Upper lobe of left lung (tissue), 6 donors: ENCODE measurements at regions not wholly inside any gene's neighbourhood (a gene's known extent, or its start where the extent isn't known, plus 50 kb on each side); places are given as distances from the start of the nearest gene placed in this dataset.
A peak's percentile ranks its signal among the peaks of the same experiment; 100 is the strongest.

Experiments
- ATAC-seq, 2 donors: fragments of 200-7000 bp; cut with Tn5 transposase; one replicate each; pipeline ENCODE4 v1.9.1; 2022; ENCODE audit warnings: mild to moderate bottlenecking in 2 of 2, moderate library complexity in 2 of 2; ENCODE audit not compliant: low FRiP score in 2 of 2
- DNase-seq, 2 donors: peaks; one replicate each; pipeline ENCODE4 v3.0.0-alpha.2; 2019 to 2020
- H3K27ac ChIP-seq, 4 donors: fragments of 200-600 bp; sonication (generic); one replicate each; pipeline ENCODE4 v1.5.1; 2016 to 2019
- H3K27me3 ChIP-seq, 4 donors: fragments of 200-600 bp; sonication (generic); one replicate each; pipeline ENCODE4 v1.5.1; 2017 to 2019
- H3K36me3 ChIP-seq, 4 donors: fragments of 200-600 bp; sonication (generic); one replicate each; pipeline ENCODE4 v1.5.1; 2016 to 2019
- H3K4me1 ChIP-seq, 4 donors: fragments of 200-600 bp; sonication (generic); one replicate each; pipeline ENCODE4 v1.5.1; 2018 to 2019
- H3K4me3 ChIP-seq, 4 donors: fragments of 200-600 bp; sonication (generic); one replicate each; pipeline ENCODE4 v1.5.1; 2017 to 2019; ENCODE audit warnings: mild to moderate bottlenecking in 2 of 4, moderate library complexity in 1 of 4
- H3K9me3 ChIP-seq, 4 donors: fragments of 200-600 bp; sonication (generic); one replicate each; pipeline ENCODE4 v1.5.1; 2018 to 2019
- EP300 ChIP-seq, 4 donors: sonication (generic); formaldehyde crosslinking; IDR thresholded peaks; one replicate each; pipeline ENCODE4 v1.5.1; 2017; ENCODE audit warnings: antibody characterized with exemption in 4 of 4, control low read depth in 2 of 4
- POLR2A ChIP-seq, 4 donors: fragments of 450-650 bp; IDR thresholded peaks; one replicate each; pipeline ENCODE4 v1.5.1; 2016 to 2017; ENCODE audit warnings: antibody characterized with exemption in 4 of 4, mild to moderate bottlenecking in 2 of 4
- POLR2AphosphoS5 ChIP-seq, 2 donors: sonication (generic); formaldehyde crosslinking; IDR thresholded peaks; one replicate each; pipeline ENCODE4 v1.5.1; 2017; ENCODE audit warnings: antibody characterized with exemption in 2 of 2
- WGBS, 2 donors: methylation state at CpG; one replicate each; pipeline ENCODE4 v1.1.5; 2017 to 2018; 5-methylcytosine and 5-hydroxymethylcytosine counted together
- small RNA-seq, 4 donors: library from RNA; depleted of rRNA; stranded (forward); fragments of <200 nt; gene quantifications; one replicate each; pipeline ENCODE3, GENCODE V24; 2016
- TF ChIP-seq, protein P1 (sequence below), 6 experiments: fragments of 450-650 bp in 4 of 6; fragments of 200-600 bp in 2 of 6; sonication (generic) in 2 of 6; IDR thresholded peaks; one replicate each; pipeline ENCODE4 v1.5.1; 2016 to 2019; ENCODE audit warnings: antibody characterized with exemption in 6 of 6
- donor health status: DM: no; HTN: no; CAD: no; lungs with moderate emphysema.
- donor health status: DM: no; HTN: yes; CAD: no; lungs with severe emphysema.

DNA sequence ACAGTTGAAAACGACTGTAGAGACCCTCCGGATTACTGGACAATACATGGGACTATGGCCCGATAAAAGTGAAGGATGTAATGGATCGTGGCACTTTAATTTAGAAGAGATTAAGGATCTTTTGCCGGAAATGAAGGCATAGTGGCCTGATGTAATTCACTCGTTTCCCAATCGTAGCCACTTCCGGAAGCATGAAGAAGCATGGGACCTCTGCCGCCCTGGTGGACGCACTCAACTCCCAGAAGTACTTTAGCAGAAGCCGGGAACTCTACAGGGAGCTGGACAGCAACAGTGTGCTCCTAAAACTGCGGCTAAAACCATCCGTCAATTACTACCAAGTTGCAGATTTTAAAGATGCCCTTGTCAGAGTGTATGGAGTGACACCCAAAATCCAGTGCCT lies 59.6 kb upstream of the NUPR2 start:
- DNase-seq, result no peak
- peak in 1 of 2 donors; percentile 8 for ATAC-seq
- no peaks in the 10 kb centered on the region for H3K27me3 ChIP-seq
- no peak for TF ChIP-seq POLR2AphosphoS5 (IDR thresholded peaks at IDR 0.05)
- TF ChIP-seq EP300 (IDR thresholded peaks at IDR 0.05), result no peak
- no peak for TF ChIP-seq POLR2A (IDR thresholded peaks at IDR 0.05)
- TF ChIP-seq, protein P1, sequence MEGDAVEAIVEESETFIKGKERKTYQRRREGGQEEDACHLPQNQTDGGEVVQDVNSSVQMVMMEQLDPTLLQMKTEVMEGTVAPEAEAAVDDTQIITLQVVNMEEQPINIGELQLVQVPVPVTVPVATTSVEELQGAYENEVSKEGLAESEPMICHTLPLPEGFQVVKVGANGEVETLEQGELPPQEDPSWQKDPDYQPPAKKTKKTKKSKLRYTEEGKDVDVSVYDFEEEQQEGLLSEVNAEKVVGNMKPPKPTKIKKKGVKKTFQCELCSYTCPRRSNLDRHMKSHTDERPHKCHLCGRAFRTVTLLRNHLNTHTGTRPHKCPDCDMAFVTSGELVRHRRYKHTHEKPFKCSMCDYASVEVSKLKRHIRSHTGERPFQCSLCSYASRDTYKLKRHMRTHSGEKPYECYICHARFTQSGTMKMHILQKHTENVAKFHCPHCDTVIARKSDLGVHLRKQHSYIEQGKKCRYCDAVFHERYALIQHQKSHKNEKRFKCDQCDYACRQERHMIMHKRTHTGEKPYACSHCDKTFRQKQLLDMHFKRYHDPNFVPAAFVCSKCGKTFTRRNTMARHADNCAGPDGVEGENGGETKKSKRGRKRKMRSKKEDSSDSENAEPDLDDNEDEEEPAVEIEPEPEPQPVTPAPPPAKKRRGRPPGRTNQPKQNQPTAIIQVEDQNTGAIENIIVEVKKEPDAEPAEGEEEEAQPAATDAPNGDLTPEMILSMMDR (IDR thresholded peaks at IDR 0.05), result no peak
- H3K36me3 ChIP-seq, result no peaks in the 10 kb centered on the region
- H3K27ac ChIP-seq, result no peak overlapping the region
- peaks cover 0 to 13% (median 8%) of the 10 kb centered on the region in 4 donors for H3K4me1 ChIP-seq
- peak overlapping the region in 3 of 4 donors; percentile 44 to 52 (median 52) for H3K4me3 ChIP-seq
- H3K9me3 ChIP-seq, result peaks cover 0 to 5% (median 0%) of the 10 kb centered on the region in 4 donors
- 31 to 39% methylated on average over 9 to 13 of the region's 13 CpGs for WGBS, 2 donors

DNA sequence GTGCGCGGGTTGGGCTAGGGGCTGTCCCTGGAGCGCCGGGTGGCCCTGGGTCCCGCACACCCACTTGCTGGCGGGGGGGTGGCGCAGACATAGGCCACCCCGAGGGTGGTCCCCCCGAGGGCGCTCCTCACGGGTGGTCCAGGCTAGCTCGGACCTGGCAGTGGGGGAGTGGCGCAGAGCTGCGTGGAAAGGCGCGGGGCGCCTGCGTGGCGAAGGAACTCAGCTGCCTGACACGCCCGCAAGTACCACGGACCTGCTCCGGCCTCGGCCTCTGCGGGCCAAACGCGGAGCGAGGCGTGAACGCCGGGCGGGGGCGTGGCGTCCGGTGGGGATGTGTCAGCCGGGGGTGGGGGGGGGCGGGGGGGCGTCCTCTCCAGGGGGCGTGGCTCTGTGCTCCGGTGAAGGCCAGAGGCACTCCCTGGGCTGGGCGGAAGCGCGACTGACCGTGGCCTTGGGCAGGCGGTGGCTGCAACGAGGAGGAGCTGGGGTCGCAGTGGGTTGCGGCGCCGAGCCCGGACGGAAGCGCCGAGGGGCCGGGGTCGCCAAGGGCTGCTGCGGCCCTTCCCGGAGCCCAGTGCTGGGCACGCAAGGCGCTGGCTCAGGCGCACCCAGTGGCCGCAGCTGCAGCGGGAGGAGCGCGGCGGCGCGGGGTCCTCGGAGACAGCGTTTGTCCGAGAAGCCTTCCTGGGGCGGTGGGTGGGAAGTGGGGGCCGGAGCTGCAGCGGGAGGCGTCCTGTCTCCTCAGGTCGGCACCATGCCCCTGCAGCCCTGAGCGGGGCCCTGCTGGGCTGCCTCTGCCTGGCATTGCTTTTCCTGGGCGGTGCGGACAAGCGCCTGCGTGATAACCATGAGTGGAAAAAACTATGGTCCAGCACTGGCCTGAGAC lies 58.9 kb upstream of the NUPR2 start:
- Histone ChIP-seq H3K36me3 (no peaks in the 10 kb centered on the region), H3K27ac (no peak overlapping the region), H3K4me1 (peaks cover 0 to 13% (median 8%) of the 10 kb centered on the region in 4 donors), H3K27me3 (no peaks in the 10 kb centered on the region), H3K4me3 (peak overlapping the region in 3 of 4 donors; percentile 44 to 52 (median 52)), H3K9me3 (peaks cover 0 to 5% (median 0%) of the 10 kb centered on the region in 4 donors)
- ATAC-seq, result peak in 1 of 2 donors; percentile 77
- peak in 1 of 2 donors; percentile 87 for DNase-seq
- WGBS, 2 donors, result 3 to 15% methylated on average over 6 to 9 of the region's 81 CpGs
- TF ChIP-seq POLR2A (IDR thresholded peaks at IDR 0.05) (no peak), EP300 (IDR thresholded peaks at IDR 0.05) (no peak), POLR2AphosphoS5 (IDR thresholded peaks at IDR 0.05) (no peak)
- TF ChIP-seq, protein P1 (IDR thresholded peaks at IDR 0.05), result no peak

DNA sequence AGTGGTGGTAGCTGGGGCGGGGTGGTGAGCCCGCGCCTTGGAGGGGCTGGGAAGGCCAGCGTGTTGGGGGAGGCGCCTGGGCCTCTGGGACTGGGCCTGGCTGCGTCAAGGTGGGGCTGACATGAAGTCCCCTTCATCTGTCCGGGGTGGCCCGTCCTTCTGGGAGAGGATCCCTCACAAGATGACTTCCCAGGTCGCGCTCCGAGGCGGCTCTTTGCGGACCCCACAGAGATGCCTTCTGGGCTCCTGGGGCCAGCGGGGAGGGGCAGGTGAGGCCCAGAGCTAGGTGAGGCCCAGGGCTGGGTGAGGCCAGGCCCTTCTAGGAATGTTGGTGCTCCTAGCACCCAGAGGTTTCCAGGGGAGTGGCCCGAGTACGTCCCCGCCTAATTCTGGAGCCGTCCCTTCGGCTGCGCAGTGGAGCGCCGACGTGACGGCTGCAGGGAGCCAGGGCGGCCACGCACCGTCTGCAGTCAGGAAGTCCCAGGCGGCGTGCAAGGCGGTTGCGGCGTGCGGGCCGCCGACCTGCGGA lies 58.2 kb upstream of the NUPR2 start:
- WGBS, 2 donors, result 62 to 75% methylated on average over 5 to 7 of the region's 36 CpGs
- no peak for TF ChIP-seq POLR2AphosphoS5 (IDR thresholded peaks at IDR 0.05)
- no peak for TF ChIP-seq POLR2A (IDR thresholded peaks at IDR 0.05)
- TF ChIP-seq, protein P1 (IDR thresholded peaks at IDR 0.05), result no peak
- no peak for TF ChIP-seq EP300 (IDR thresholded peaks at IDR 0.05)
- DNase-seq, result peak in 1 of 2 donors; percentile 52
- Histone ChIP-seq H3K36me3 (no peaks in the 10 kb centered on the region), H3K27ac (no peak overlapping the region), H3K4me3 (peak overlapping the region in 3 of 4 donors; percentile 44 to 52 (median 52)), H3K27me3 (no peaks in the 10 kb centered on the region), H3K9me3 (peaks cover 0 to 5% (median 0%) of the 10 kb centered on the region in 4 donors), H3K4me1 (peaks cover 0 to 13% (median 8%) of the 10 kb centered on the region in 4 donors)
- ATAC-seq, result peak in 1 of 2 donors; percentile 35

Small RNAs in the stretch of these regions (small RNA-seq; reads per million reads assigned to genes)
- gene AC092447.9 (0 reads per million in 4 donors), gene RNU6-1052P (0 reads per million in 4 donors), gene RNU6-1335P (0 reads per million in 4 donors), gene SEPT14P24 (0 reads per million in 4 donors)
